Fibroblast of skin of right biceps (primary cell): ENCODE measurements at regions not wholly inside any gene's neighbourhood (a gene's known extent, or its start where the extent isn't known, plus 50 kb on each side); places are given as distances from the start of the nearest gene placed in this dataset.
"Not testable (repeated sequence)": the region's sequence is repeated elsewhere in the genome, so short reads cannot be mapped to it uniquely, and the experiment has no call there.

Experiments
- DNase-seq: peaks from one replicate; pipeline ENCODE4 v3.0.0-alpha.2; 2013

DNA sequence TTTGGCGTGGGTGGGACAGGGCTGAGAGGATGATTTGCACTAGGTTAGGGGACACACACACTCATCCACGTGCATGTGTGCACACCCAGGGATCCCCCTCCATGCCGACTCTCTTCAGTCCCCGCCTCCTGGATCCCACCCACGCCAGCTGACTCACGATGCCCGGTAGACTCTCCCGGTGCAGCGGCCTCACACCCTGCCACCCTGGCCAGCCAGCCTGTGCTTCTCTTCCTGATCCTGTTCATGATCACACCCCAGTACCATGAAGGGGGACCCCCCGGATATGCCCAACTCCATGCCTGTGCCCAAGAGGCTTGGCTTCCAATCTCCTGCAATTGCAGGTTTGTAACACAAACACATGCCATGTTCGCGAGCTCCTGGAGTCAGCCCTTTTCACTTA is 157.8 kb upstream of the HDAC4 start:
- DNase-seq = no peak

DNA sequence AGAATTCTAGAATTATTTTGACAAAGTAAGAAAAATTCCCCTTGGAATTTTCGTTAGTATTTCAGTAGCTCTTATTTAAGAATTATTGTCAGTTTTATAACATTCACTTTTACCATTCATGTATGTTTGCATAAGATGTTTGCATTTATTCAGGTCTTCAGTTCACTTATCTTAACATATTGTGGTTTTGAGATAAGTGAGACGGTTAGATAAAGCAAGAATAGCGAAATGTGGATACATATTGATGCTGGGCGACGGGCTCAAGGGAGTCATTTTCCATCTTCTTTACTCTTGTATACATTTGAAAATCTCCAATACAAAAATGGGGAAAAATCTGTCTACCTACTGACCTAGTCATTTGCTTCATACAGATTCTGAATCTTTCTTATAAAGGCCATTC is 156.7 kb upstream of the HDAC4 start:
- no peak for DNase-seq

DNA sequence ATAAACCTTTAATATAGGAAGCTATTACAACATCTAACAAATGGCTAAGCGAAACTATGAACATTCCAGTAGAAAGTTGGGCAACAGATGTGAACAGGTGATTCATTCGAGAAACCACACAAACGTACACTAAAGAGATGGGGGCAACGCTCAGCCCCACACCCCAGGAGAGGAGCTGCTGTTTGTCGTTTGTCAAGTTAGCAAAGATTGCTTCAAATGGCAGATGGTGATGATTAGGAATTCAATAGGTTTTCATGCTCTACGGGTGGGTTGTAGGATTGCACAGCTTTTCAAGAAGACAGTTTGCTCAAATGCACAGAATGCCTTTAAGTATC is 154.7 kb upstream of the HDAC4 start:
- DNase-seq = no peak

DNA sequence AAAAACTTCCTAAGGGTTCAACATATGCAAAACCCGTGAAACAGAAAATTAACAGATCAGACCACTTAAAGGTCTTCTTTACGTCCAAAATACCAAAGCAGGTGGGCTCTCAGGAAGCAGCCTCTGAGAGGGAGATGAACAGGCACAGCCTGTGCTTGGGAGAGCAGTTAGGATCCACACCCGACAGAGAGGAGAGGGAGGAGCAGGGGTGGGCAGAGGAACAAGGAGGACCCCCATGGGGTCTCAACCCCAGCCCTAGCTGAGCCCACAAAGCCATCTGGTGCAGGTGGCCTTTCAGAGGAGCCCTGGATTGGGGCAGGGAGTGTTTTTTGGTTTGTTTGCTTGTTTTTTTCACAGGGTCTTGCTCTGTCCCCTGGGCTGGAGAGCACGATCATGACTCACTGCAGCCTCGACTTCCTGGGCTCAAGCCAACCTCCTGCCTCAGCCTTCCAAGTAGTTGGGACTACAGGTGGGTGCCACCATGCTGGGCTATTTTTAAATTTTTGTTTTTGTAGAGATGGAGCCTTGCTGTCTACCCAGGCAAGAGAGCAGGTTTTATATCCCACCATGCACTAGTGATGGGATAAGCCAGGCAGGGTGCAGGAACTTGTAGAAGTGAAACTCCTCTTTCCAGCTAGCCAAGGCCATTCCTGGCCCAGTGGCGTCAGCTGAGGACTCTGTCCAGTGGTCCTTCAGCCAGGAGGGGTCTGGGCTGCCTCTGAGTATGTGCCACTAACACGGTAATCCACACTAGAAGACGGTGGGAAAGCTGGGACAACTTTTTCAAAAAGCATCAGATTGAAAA is 154.1 kb upstream of the HDAC4 start:
- DNase-seq = no peak

DNA sequence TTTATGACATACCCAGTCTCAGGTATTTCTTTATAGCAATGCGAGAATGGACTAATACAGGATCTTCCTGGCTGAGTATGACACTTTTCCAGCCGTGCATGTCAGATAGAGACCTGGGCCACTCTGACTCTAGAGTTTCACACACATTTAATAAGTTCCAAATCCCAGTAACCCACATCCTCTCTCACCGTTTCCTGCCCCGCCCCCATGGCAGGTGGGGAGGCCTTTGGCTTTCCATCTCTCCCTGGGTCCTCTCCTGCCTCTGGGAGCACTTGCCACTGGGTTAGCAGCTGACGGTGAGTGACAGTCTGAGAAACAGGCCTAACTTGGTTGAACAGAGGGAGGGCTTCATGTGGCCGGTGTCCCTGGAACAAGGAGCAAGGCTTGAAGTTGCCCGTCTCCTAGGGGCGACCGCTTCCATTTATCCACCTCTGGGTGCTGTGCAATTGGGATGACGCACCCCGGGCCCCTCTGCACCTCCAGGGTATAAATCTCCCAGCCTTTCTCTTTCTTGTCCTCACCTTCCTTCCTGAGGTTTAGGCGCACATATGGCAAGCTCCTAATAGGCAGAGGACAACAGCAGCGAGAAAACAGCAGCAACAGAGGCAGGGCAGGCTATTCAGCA is 152.7 kb upstream of the HDAC4 start:
- no peak for DNase-seq

DNA sequence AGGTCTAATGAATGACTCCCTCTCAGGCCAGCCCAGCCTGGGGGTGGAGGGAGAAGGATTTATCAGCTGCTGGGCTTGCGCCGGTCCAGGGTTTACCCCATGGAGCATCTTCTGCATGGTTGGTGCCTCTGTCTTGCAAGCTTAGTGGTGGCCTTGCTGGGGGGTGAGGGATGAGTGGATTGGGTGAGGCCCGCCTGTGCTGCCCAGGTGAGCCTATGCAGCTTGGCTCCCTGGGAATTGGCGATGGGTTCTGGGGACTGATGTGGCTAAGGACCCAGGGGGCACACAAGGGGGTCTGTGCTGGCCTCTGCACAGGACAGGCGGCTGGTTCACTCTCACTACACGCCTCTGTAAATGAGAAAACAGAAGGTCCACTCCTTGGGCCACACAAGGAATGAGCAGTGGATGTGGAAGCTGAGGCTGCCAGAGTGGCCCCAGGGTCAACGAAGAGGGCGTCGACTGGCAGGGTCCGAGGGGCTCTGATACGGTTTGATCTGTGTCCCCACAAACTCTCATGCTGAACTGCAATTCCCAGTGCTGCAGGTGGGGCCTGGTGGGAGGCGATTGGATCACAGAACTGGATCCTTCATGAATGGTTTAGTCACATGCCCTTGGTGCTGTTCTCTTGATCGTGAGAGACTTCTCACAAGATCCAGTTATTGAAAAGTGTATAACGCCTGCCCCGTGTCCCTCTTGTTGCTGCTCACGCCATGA is 151.6 kb upstream of the HDAC4 start:
- no peak for DNase-seq

DNA sequence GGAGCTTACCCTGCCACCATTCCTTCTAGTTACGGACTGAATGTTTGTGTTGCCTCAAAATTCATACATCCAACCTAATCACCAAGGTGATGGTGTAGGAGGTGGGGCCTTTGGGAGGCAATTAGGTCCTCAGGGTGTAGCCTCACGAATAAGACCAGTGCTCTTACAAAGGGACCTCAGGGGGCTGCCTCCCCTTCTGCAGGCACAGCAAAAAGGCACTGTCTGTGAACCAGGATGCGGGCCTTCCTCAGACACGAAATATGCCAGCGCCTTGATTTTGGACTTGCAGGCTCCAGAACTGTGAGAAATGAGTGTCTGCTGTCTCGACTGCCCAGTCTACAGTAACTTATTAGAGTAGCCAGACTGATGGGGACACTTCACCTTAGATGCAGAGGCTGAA is 150.4 kb upstream of the HDAC4 start:
- DNase-seq = no peak

DNA sequence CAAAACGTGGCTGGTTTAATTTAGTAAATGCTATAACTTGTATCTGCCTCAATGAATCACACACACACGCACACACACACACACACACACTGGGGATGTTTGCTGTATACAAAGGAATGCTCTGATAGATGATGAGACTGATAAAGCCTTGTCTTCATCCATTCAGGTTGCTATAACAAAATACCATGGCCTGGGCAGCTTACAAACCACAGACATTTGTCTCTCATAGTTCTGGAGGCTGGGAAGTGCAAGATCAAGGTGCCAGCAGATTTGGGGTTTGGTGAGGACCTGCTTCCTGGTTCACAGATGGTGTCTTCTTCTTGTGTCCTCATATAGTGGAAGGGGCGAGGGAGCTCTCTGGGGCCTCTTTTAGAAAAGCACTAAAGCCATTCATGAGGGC is 149.5 kb upstream of the HDAC4 start:
- peak; percentile 22 for DNase-seq

DNA sequence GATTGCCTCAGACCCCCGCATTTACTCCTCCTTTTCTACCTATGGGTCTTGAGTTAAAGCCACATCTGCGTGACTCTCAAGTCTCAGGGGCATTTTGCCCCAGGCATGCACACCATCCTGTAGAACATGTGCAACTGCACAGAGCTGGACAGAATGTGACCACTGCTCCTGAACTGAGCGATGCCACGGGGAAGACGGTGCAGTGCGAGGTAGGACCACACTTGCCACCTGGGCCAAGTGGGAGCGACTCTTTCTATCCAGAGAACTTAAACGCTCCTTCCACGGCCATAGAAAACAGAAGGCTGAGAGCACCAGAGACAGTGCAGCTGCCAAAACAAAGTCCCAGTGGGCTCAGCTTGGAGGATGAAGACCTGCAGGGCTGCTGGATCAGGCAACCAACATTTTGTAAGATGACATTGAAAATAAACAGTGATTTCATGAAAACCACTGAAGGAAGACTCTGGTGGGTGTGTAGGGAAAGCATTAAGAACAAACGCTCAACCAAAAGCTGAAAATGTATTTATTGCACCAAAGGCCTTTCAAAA is 149.0 kb upstream of the HDAC4 start:
- no peak for DNase-seq

DNA sequence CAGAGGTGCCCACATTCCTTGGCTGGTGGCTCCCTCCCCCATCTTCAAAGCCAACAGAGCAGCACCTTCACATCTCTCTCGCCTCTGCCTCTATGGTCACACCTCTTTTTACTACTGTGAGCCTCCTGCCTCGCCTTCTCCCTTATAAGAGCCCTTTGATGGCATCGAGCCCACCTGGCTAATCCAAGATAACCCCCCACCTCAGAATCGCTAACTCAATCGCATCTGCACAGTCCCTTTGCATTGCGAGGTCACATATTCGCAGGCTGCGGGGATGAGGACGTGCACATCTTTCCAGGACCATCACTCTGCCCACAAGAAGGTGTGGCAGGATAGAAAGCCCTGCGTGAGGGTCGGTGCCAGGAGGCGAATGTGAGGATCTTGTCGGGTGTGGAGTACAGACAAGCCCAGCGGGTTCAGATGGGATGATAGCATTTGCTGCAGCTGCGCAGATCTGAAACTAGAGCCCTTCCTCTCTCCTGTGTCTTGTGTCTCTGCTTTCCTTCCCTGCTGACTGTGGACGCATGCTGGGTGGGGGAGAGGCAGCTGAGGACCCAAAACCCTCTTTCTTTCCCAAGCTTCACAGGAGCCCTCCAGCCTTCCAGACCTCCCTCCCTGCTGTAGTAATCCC is 148.3 kb upstream of the HDAC4 start:
- DNase-seq = no peak

DNA sequence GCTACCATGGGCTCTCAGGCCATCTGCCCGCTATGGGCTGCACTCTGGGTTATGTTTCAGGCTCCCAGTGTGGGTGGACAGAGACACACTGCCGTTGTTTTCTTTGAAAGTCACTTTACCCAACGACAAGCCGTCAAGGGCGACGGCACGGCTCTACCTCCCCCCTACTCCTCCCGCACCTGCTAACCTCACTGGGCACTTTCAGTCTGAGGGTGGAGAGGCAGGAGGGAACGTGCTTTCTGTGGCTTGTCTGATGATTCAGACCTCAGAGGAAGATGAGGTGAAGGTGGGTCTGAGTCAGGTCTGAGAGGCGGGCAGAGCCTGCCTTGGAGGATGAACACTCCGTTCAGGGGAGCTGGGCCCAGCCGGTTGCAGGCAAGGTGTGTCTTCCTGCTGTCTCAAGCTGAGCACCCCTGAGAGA is 147.6 kb upstream of the HDAC4 start:
- DNase-seq = no peak

DNA sequence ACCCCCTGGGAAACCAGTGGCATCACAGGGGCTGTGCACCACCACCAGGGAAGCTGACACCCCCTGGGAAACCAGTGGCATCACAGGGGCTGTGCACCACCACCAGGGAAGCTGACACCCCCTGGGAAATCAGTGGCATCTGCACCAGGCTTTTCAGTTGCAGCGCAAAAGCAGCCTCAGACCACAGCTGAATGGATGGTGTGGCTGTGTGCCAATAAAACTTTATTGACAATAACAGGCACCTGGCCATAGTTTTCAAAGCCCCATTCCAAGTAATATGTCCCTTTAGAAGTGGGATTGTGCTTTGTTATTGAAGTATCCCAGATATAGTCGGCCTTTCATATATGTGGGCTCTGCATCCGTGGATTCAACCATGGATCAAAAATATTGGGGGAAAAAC is 146.3 kb upstream of the HDAC4 start:
- DNase-seq = not testable (repeated sequence)

DNA sequence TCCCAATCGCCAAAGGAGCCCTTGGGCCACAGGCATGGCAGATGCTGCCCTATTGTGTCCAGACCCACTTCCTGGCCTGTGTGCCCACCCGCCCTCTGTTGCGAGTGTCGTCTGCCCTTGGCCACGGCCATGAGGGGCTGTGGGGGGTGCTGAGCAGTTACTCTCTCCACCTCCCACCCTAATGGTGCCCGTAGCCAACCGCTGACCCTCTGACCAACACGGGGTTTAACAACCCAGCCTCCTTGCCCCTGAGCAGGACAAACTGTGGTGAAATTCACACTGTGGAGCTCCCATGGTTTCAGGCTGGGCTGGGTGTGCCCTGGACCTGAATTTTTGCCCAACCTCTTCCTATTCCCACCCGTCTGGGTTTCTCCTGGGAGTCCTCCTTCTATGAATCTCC is 145.7 kb upstream of the HDAC4 start:
- DNase-seq = no peak

DNA sequence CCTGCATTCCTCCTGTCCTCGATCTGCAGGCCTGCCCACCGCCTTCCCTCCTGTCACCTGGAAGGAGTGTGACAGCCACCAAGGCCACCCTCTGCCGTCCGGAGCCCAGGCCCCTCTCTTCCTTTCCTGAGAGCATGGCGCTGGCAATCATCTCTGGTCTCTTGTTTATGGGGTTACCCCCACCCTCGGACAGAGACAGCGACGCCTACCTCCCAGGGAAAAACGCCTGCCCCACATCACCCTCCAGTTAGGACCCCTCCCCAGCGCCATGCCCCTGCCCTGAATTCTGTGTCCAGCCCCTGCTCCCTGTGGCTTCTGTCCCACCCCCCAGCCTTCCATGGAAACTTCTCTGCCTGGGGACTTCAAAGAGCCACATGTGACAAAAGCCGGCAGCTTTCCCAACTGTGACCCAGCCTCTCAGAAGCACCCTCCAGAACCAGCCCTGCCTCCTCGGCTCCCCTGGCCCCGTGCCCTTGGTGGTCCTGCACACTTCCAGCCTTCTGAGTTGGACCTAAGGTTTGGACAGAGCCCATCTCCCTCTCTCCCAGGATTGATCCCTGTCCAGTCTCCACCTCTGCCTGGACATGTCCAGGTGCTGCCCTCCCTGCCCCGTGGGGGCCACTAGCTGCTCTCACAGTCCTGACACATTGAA is 145.0 kb upstream of the HDAC4 start:
- no peak for DNase-seq

DNA sequence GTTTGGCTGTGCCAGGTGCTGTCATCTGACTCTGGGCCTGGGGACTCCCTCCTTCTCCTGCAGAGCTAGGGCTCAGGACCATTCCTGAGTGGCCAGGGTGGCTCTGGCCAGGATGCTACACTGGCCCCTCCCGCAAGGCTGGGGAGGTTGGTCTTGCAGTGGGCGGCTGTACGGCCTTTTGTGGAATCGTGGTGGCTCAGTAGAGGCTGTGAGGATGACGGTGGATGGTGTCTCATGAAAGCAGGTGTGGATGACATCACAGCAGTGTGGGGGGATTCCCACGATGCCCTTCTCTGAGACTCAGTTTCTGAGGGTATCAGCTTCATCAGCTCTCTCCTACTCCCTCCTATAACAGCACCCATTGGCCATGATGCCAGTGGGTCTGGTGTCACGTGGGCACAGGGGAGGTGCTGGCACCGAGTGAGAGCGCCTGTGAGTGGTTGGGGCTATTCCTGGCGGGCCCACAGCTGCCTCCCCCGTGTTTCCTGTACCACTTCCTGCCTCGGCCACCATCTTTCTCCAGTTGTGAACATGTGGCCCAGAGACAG is 144.2 kb upstream of the HDAC4 start:
- DNase-seq = no peak

DNA sequence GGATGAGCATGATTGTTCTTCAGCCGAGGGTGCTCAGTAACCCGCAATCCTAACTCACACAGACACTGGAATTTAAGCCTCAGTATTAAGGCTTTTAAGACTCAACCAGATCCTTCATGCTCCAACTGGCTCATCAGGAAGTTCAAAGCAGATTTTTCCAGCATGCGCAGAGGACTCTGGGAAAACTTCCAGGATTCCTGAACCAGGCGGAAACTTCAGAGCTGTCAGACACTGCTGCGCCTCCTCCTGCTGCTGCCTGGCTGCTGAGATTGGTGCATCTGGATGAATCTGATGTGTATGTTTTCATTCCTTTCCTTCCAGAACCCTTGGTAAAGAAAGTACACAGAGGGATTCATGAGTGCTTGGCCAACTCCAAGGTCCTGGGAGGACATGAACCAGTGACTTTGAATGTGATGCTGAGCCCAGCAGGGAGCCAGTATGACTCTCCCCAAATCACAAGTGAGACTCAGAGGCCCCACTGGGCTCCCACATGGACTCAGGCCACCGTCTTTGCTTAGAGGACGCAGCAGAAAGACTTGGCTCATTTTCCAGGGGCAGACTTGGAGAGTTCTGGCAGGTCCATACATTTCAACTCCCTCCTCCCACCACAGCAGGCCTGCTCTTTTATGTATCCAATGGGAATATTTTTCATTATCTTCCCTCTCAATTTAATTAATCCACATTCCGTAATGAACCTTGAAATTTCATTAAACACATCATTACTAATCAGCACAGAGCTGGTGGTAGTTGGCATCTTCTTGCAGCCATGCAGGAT is 143.5 kb upstream of the HDAC4 start:
- peak; percentile 40 for DNase-seq

DNA sequence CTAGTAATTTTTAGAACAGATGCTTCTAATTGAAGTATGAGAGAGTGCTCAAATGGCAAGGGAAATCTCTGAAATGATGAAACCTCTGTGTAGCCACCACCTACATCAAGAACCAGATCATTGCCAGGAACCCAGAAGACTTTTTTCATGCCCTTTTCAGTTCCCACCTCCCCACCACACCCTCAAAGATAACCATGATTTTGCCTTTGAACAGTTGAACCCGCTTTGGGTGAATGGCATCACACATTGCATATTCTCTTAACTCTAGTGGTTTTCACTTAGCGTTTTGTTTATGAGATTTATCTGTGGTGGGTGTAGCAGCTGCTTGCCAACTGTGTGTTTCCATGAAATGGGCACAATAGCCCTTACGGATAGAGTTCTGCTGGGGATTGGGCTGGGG is 142.9 kb upstream of the HDAC4 start:
- DNase-seq = no peak

DNA sequence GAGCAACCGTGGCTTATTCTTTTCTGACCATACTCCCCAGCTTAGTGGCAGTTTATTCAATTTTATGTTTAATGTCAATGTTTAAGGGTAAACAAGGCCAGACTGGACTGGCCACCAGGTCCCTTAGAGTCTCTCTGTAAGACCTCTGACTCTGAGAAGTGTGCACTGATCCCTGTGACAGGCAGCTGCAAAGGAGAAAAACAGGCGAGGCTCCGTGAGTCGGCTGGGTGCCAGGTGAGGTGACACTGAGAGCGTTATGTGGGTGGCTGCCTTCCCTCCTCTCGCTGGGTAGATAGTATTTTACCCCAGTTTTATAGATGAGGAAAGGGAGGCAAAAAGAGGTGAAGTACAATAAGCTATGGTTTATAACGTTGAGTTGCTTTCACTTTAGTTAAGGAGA is 139.4 kb upstream of the HDAC4 start:
- no peak for DNase-seq

DNA sequence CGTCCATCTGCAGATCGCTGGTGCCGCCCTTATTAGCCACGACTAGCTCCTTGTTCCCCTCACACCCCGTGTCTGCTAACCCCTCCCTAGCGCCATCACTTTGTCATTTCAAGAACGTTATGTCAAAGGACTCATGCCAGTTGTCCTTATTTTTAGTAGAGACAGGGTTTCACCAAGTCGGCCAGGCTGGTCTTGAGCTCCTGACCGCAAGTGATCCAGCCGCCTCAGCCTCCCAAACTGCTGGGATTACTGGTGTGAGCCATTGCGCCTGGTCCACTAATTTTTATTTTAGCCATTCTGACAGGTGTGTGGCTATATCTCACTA is 138.9 kb upstream of the HDAC4 start:
- DNase-seq = no peak

DNA sequence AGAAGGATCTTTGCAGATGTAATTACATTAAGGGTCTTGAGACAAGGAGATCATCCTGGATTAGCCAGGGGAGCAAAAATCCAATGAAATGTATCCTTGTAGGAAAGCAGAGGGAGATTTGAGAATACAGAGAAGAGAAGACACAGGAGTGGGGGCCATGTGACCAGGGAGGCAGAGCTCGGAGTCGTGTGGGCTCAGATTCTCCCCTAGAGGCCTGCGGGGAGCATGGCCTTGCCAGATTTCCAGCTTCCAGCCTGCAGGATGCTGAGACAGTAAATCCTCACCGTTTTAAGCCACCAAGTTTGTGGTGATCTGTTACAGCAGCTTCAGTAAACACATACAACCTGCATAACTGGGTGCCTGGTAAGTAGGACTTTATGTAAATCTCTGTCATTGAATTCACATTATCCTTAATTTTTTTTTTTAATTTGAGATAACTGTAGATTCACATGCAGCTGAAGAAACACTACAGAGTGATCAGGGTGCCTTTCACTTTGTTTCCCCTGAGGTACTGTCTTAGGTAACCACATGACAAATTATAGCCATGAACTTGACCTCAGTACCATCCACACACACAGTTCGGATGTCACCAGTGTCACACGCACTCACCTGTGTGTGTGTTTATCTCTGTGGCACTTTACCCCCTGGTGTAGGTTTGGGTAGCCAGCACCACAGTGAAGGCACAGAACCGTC is 138.4 kb upstream of the HDAC4 start:
- DNase-seq = no peak

DNA sequence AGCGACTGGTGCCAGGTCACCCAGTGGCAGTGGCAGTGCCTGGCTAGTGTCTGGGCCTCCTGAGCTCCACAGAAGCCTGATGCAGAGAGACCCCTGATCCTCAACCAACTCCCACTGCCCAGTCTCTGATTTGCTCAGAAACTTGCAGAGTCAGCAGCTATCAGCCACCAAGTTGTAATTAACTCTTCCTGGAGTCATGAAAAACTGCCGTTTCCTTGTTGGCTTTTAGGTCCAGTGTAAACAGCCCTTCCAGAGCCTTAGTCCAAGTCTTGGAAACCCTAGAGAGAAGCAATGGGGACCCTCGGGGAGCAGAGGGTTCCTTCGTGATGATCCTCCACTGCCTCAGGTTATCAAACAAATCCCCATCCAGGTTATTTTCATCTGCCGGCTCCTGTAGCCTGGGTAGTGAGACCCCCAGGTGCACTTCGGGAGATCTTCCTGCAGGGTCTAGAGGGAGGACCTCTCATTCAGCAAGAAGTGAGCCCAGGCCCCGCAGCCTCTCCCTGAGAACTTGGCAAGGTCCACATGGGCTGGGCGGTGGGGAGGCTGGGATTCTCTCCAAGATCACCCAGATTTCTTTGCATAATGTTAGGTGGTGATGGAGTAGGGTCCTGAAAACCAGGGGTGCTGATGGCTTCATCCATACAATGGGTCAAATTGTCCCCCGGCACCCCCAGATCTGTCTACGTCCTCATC is 137.7 kb upstream of the HDAC4 start:
- no peak for DNase-seq
